HG03520 (cell line): ENCODE measurements at regions not wholly inside any gene's neighbourhood (a gene's known extent, or its start where the extent isn't known, plus 50 kb on each side); places are given as distances from the start of the nearest gene placed in this dataset.
"Not testable (repeated sequence)": the region's sequence is repeated elsewhere in the genome, so short reads cannot be mapped to it uniquely, and the experiment has no call there.

ENCODE experiments used
- ATAC-seq: cut with Tn5 transposase; IDR thresholded peaks from one replicate; pipeline ENCODE4 v1.9.1; 2021; ENCODE audit warnings: mild to moderate bottlenecking, moderate library complexity; ENCODE audit not compliant: unreplicated experiment

- ATAC-seq: not testable (repeated sequence)
Observed at GRCh38 chr3:34909679-34910078, 729.6 kb upstream of the ARPP21 start.

DNA sequence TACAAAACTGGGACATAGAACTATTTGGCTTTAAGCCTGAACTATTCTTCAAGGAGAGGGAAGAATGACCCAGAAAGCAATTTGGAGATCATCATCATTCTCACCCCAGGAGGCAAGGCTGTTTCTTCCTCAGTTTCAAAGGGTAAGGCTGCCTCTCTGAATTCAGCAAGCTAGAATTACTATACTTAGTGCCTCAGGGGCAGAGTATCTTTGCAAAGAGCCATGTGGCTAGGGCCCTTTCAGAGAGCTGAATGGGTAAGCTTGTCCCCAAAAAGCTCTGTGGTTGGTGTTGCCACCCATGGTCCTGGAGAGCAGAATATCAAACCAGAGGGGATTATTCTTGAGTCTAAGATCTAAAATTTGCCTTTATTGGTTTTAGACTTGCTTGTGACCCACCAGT is 720.3 kb upstream of the ARPP21 start:
- ATAC-seq: no peak

GRCh38 chr3:34920806-34921205 is 718.5 kb upstream of the ARPP21 start:
- no peak for ATAC-seq

DNA sequence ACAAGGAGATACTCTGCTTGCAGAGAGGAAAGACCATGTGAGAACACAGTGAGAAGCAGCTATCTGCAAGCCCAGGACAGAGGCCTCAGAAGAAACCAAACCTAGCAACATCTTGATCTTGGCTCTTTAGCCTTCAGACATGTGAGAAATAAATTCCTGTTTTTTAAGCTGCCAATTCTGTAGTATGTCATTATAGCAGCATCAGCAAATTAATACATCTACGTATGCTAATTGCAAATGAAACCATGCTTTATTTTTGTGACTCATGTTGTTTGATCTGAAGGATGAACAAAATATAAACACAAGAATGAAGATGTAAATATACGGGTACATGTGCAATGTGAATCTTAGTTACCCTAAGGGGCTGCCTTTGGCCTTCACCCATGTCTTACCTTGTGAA is 714.4 kb upstream of the ARPP21 start:
- ATAC-seq: no peak

DNA sequence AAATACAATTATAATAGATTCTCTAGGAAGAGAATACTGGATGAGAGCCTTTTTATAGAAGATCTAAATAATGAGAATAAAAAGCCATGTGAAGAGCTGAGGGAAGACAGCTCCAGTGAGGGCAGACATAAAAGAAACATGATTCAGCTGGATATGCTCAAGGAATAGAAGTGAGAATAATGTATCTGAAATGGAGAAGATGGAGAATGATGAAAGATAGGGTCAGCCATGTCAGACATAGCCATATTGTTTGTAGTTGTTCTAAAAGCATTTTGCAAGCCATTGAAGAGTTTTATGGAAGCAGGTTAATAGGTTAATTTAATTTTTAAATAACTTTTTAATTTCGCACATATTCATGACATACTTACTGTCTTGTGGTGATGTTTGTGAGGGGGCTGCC is 713.5 kb upstream of the ARPP21 start:
- no peak for ATAC-seq

- ATAC-seq: no peak
Observed at GRCh38 chr3:34929036-34929435, 710.3 kb upstream of the ARPP21 start.

DNA sequence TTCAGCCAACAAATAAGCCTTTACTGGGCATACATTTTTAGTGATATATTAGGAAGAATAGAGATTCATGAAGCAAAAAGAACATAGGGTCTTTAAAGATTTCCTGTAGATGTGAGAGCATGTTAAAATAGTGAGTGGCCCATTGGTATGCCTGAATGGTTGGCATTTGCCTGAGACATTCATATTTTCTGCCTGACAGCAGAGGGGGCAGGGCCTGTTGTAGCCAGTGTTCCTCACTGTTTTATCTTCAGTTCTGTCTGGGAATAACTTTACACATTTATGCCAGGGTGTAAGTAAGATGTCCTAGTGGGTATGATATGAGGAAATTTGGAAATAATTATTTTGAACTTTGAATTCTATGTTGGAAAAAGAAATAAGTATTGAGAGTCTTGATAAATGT is 704.7 kb upstream of the ARPP21 start:
- no peak for ATAC-seq

DNA sequence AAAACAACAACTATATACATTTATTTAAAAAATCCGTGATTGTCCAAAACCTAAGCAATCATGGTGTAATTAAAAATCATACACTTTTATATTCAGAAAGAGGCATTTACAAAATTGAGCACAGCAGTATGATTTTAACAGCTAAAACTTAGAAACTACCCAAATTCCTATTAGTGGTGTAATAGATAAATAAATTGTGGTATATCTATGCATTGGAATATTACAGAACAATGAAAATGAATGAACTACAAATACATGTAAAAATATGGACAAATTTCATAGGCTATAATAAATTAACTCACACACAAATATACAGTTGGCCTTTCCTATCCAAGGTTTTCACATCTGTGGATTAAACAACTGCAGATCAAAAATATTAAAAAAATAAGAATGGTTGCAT is 700.5 kb upstream of the ARPP21 start:
- ATAC-seq: no peak

DNA sequence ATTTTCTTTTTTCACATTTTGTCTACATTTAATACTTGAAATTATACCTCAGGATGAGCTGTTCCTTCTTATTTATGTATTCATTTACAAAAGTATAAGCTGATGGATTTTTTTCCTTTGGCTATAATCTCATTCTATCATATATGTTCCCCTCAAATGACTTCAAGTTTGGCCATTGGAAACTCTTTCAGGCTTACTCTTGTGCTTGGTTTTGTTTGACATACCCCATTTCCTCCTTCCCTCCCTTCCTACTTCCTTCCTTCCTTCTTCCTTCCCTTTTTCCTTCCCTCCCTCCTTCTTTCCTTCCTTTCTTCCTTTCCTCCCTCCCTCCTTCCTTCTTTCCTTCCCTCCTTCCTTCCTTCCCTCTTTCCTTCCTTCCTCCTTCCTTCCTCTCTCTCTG is 697.1 kb upstream of the ARPP21 start:
- ATAC-seq: no peak

DNA sequence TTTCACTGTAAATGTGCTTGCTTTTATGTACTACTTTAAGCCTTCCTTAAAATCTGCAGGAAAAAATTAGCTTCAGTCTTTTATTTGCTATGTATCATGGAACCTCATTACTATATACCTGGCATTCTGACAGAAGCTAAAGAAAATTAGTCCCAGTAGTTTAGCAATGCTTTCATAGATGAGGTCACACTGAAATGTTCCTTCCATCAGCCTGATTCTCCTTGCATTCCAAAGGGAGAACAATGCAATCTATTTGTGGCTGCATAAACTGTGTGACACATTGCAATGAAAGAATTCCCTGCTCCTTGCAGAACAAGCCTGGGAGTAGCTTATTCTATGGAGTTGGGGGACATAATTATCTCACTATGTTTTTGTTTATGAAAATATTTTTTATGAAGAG is 691.5 kb upstream of the ARPP21 start:
- no peak for ATAC-seq

- no peak for ATAC-seq
Observed at GRCh38 chr3:34948517-34948916, 690.8 kb upstream of the ARPP21 start.

GRCh38 chr3:34955680-34956079 is 683.6 kb upstream of the ARPP21 start:
- no peak for ATAC-seq

GRCh38 chr3:34956511-34956910 is 682.8 kb upstream of the ARPP21 start:
- no peak for ATAC-seq

GRCh38 chr3:34957677-34958076 is 681.6 kb upstream of the ARPP21 start:
- ATAC-seq: no peak

DNA sequence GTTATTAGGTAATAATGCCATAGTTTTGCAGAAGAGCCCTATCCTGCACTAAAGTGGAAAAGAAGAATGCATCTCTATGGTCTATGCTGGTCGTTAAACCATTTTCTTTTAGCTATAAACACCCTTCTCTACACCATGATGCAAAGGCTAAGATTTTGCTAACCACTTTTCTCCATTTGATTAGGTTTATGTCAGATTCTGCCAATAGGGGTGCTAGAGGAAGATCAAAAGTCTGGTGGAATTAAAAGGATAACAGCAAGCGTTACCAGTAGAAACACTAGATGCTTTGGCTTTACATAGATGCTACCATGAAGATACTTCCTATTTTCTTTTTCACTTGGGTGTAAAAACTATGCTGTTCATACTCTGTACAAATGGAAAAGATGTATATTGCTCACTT is 669.8 kb upstream of the ARPP21 start:
- no peak for ATAC-seq

DNA sequence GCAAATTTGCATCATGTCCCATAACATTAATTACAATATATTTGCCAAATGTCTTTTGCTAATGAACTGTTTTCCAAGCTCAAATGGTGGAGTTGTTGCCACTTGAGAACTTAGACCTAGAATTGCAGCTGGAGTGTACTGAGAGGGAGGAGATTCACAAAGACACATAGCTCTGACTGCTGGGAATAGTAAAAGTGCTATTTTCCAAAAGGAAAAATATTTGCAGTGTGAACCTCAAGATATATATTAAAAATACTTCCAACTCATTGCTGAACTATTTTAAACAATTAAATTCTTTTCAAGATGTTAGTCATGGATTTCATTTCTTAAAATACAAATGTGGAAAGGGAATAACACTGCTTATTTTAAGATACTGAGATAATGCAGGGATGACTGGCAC is 666.8 kb upstream of the ARPP21 start:
- no peak for ATAC-seq

DNA sequence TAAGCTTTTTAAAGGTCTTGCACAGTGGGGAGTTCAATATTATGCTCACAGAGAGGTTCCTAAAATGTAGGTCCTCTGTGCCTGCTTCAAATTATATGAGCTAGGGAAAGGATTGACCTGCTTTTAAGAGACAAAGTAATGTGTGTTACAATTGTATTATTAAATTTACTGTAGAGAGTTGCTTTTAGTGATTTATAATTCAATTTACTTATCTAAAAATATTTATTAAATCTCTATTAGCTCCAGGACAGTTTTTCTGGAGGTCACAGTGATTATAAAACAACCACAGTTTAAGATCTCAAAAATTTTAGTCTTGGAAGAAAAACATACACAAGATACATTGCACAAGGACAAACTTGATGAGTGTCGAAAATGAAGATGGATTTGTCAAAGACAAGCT is 665.7 kb upstream of the ARPP21 start:
- no peak for ATAC-seq

DNA sequence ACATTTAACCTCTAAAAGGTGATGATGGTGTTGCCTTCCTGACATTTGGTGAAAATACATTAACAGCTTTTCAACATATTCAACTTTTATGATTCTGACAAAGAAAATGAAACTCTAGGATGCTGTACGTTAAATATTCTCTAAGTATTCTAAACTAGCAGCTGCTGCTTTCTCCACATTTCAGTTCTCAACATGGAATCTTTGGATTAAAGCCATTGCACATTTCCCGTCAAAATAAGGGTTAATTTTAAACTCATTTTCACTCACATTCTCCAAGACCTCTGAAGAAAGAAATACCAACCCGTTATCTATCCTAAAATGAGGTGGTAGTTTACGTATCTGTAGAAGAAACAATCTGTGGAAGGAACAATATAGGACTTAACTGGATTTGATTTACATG is 655.7 kb upstream of the ARPP21 start:
- no peak for ATAC-seq

GRCh38 chr3:34988296-34988695 is 651.0 kb upstream of the ARPP21 start:
- no peak for ATAC-seq

GRCh38 chr3:34995796-34996430 is 643.4 kb upstream of the ARPP21 start:
- no peak for ATAC-seq

DNA sequence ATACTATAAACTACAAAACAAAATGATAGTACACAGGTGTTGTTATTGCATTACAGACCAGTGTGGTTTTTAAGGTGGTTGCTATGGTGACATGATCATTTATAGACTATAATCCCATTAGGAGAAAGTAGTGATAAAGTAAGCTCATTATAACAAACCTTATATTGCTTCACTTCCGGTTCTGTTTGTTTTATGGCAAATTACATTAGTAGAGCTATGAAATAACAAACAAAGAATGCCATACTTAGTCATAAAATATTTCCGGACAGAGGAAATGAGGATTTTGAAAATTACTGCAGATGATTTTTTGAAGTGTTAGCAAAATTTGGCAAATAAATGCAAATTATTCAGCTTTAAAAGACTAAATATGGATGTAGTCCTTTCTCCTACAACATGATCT is 640.4 kb upstream of the ARPP21 start:
- no peak for ATAC-seq

DNA sequence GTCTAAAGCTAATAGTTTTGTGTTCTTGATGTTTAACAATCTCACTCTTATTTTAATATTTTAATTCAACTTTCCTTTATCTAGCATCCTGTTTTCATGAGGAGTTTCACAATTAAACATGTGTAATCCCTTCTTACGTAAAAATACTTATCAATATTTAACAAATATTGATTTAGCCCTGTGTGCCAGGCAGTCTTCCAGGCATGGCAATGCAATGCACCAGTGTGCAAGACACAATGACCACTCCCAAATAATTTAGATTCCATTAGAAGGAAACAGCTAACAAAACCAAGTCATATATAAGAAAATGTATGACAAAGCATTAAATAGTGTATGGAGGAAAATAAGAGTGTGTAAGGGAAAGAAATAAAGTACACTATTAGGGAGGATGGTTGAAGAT is 627.1 kb upstream of the ARPP21 start:
- no peak for ATAC-seq

GRCh38 chr3:35028157-35028556 is 611.2 kb upstream of the ARPP21 start:
- no peak for ATAC-seq
